Keratinocyte (primary cell): ENCODE measurements at regions not wholly inside any gene's neighbourhood (a gene's known extent, or its start where the extent isn't known, plus 50 kb on each side); places are given as distances from the start of the nearest gene placed in this dataset.

Experiments
- DNase-seq: peaks from one replicate; pipeline ENCODE4 v3.0.0-alpha.2; 2011; ENCODE audit warnings: low read depth, missing footprints, low spot score
- FAIRE-seq: peaks from 2 replicates; lab custom pipeline; 2011; peaks lifted over from hg19 to GRCh38; lab: Jason Lieb, UNC
- H2AFZ ChIP-seq: 2 replicates; pipeline ENCODE4 v1.6.0; 2012; ENCODE audit warnings: low read length, control low read depth, inconsistent platforms; ENCODE audit not compliant: control insufficient read depth
- H3K27ac ChIP-seq: 2 replicates; pipeline ENCODE4 v1.5.1; 2011; ENCODE audit warnings: low read length; ENCODE audit not compliant: control insufficient read depth, insufficient read depth
- H3K27me3 ChIP-seq: 3 replicates; pipeline ENCODE4 v1.6.0; 2011; ENCODE audit warnings: low read length; ENCODE audit not compliant: control insufficient read depth, insufficient read depth; ENCODE audit errors: extremely low read depth
- H3K36me3 ChIP-seq, 2 experiments: 2 replicates in 1 of 2; 3 replicates in 1 of 2; pipeline ENCODE4 v1.5.1; 2011; ENCODE audit warnings: low read length in 2 of 2, mild to moderate bottlenecking in 1 of 2; ENCODE audit not compliant: control insufficient read depth in 2 of 2, insufficient read depth in 2 of 2; ENCODE audit errors: extremely low read depth in 1 of 2
- H3K4me1 ChIP-seq: 3 replicates; pipeline ENCODE4 v1.5.1; 2011; ENCODE audit warnings: low read length; ENCODE audit not compliant: control insufficient read depth, insufficient read depth; ENCODE audit errors: extremely low read depth
- H3K4me2 ChIP-seq: 3 replicates; pipeline ENCODE4 v1.6.0; 2011; ENCODE audit warnings: low read depth, low read length; ENCODE audit not compliant: control insufficient read depth, insufficient read depth; ENCODE audit errors: extremely low read depth
- H3K4me3 ChIP-seq, 3 experiments: fragments of 200-600 bp in 1 of 3; sonication (generic) in 1 of 3; 2 replicates in 2 of 3; 3 replicates in 1 of 3; pipeline ENCODE4 v1.5.1; 2011 to 2016; ENCODE audit warnings: low read length in 3 of 3, mild to moderate bottlenecking in 3 of 3, control low read depth in 2 of 3, inconsistent platforms in 1 of 3, low read depth in 1 of 3, mixed read lengths in 1 of 3, mixed run types in 1 of 3, moderate library complexity in 1 of 3; ENCODE audit not compliant: control insufficient read depth in 2 of 3, insufficient read depth in 2 of 3; ENCODE audit errors: extremely low read depth in 1 of 3
- H3K79me2 ChIP-seq: 2 replicates; pipeline ENCODE4 v1.6.0; 2012; ENCODE audit warnings: low read length; ENCODE audit not compliant: control insufficient read depth, insufficient read depth
- H3K9ac ChIP-seq: 3 replicates; pipeline ENCODE4 v1.6.0; 2011; ENCODE audit warnings: low read length; ENCODE audit not compliant: control insufficient read depth, insufficient read depth; ENCODE audit errors: extremely low read depth
- H3K9me1 ChIP-seq: 3 replicates; pipeline ENCODE4 v1.6.0; 2011; ENCODE audit warnings: low read length; ENCODE audit not compliant: control insufficient read depth, insufficient read depth; ENCODE audit errors: extremely low read depth
- H3K9me3 ChIP-seq: 2 replicates; pipeline ENCODE4 v1.5.1; 2012; ENCODE audit warnings: low read depth, low read length; ENCODE audit not compliant: control insufficient read depth
- H4K20me1 ChIP-seq: 3 replicates; pipeline ENCODE4 v1.6.0; 2011; ENCODE audit warnings: low read length; ENCODE audit not compliant: control insufficient read depth, insufficient read depth; ENCODE audit errors: extremely low read depth
- CTCF ChIP-seq, 3 experiments: IDR thresholded peaks in 1 of 3; conservative IDR thresholded peaks in 1 of 3; optimal IDR thresholded peaks in 1 of 3; 2 replicates in 2 of 3; 3 replicates in 1 of 3; pipeline versions ENCODE3 to v1.5.1; 2011; ENCODE audit warnings: low read length in 3 of 3, mild to moderate bottlenecking in 3 of 3, moderate library complexity in 2 of 3, control low read depth in 1 of 3, inconsistent platforms in 1 of 3; ENCODE audit not compliant: insufficient read depth in 2 of 3; ENCODE audit errors: extremely low read depth in 1 of 3
- EZH2 ChIP-seq: IDR thresholded peaks from one replicate; pipeline ENCODE4 v1.6.1; 2012; ENCODE audit warnings: inconsistent platforms, mild to moderate bottlenecking, low read length, moderate library complexity
- dilution Hi-C: fragments of 300-500 bp; cut with MboI; formaldehyde crosslinking; loops from one replicate; pipeline ENCODE4 v1.7.0; 2020; ENCODE audit warnings: low sequenced_read_pairs; ENCODE audit not compliant: extremely low pct_ligation_motif_present

GRCh38 chr4:59818656-59819055 lies 1381.5 kb upstream of the ADGRL3 start:
- TF ChIP-seq EZH2 (no peak), CTCF (optimal IDR thresholded peaks at IDR 0.05 in 1 of 3, IDR thresholded peaks at IDR 0.05 in 1 of 3, conservative IDR thresholded peaks at IDR 0.05 in 1 of 3; ENCODE audit: extremely low read depth in 1 of 3, insufficient read depth in 2 of 3, low read length in 3 of 3) (no peak)
- H3K36me3 ChIP-seq, result no peaks in the 10 kb centered on the region
- H3K4me2 ChIP-seq, result peak overlapping the region; percentile 70
- no peaks in the 10 kb centered on the region for H3K9me3 ChIP-seq
- no peaks in the 10 kb centered on the region for H4K20me1 ChIP-seq
- peak overlapping the region; percentile 15 for H3K9ac ChIP-seq
- no peaks in the 10 kb centered on the region for H3K79me2 ChIP-seq
- no peaks in the 10 kb centered on the region for H3K4me1 ChIP-seq
- H3K9me1 ChIP-seq, result no peaks in the 10 kb centered on the region
- DNase-seq, result no peak
- dilution Hi-C loops, result no loop called here
- H3K4me3 ChIP-seq, result peak overlapping the region in 2 of 3 experiments; percentile 55 to 65
- no peaks in the 10 kb centered on the region for H3K27me3 ChIP-seq
- H2AFZ ChIP-seq, result peak overlapping the region; percentile 94
- no peak for FAIRE-seq
- no peak overlapping the region for H3K27ac ChIP-seq

- no peaks in the 10 kb centered on the region for H3K9me3 ChIP-seq
- dilution Hi-C loops, result no loop called here
Measured at GRCh38 chr4:59823311-59823710, 1376.8 kb upstream of the ADGRL3 start.

More at GRCh38 chr4:59823311-59823710, 1376.8 kb upstream of the ADGRL3 start:
- Histone ChIP-seq H3K27me3 (no peaks in the 10 kb centered on the region), H3K4me2 (no peak overlapping the region), H3K4me1 (no peaks in the 10 kb centered on the region), H3K36me3 (no peaks in the 10 kb centered on the region), H3K9ac (no peak overlapping the region), H4K20me1 (no peaks in the 10 kb centered on the region), H3K9me1 (no peaks in the 10 kb centered on the region), H2AFZ (no peak overlapping the region), H3K27ac (no peak overlapping the region), H3K4me3 (no peak overlapping the region), H3K79me2 (no peaks in the 10 kb centered on the region)
- no peak for DNase-seq
- TF ChIP-seq CTCF (optimal IDR thresholded peaks at IDR 0.05 in 1 of 3, IDR thresholded peaks at IDR 0.05 in 1 of 3, conservative IDR thresholded peaks at IDR 0.05 in 1 of 3; ENCODE audit: extremely low read depth in 1 of 3, insufficient read depth in 2 of 3, low read length in 3 of 3) (no peak), EZH2 (no peak)
- FAIRE-seq, result no peak
